Testis (tissue), 2 donors: ENCODE measurements at regions not wholly inside any gene's neighbourhood (a gene's known extent, or its start where the extent isn't known, plus 50 kb on each side); places are given as distances from the start of the nearest gene placed in this dataset.

Experiments
- DNase-seq: peaks from one replicate; pipeline ENCODE4 v3.0.0-alpha.2; 2019
- H3K27ac ChIP-seq, 2 donors: fragments of 200-600 bp; sonication (generic); one replicate each; pipeline ENCODE4 v1.5.1; 2019
- H3K27me3 ChIP-seq: fragments of 200-600 bp; sonication (generic); one replicate; pipeline ENCODE4 v1.5.1; 2019
- H3K36me3 ChIP-seq: fragments of 200-600 bp; sonication (generic); one replicate; pipeline ENCODE4 v1.5.1; 2017; ENCODE audit warnings: low read depth; ENCODE audit errors: missing control alignments
- H3K4me1 ChIP-seq: fragments of 200-600 bp; sonication (generic); one replicate; pipeline ENCODE4 v1.5.1; 2019
- H3K4me3 ChIP-seq, 2 donors: fragments of 200-600 bp; sonication (generic); one replicate each; pipeline ENCODE4 v1.5.1; 2017 to 2019
- H3K9me3 ChIP-seq: fragments of 200-600 bp; sonication (generic); one replicate; pipeline ENCODE4 v1.5.1; 2017
- CTCF ChIP-seq, 3 experiments: fragments of 450-650 bp in 2 of 3; fragments of 200-600 bp in 1 of 3; sonication (generic) in 1 of 3; IDR thresholded peaks; one replicate each; pipeline ENCODE4 v1.5.1; 2016 to 2019; ENCODE audit warnings: antibody characterized with exemption in 3 of 3, mild to moderate bottlenecking in 2 of 3, moderate library complexity in 1 of 3
- POLR2A ChIP-seq: fragments of 450-650 bp; IDR thresholded peaks from one replicate; pipeline ENCODE4 v1.6.1; 2017; ENCODE audit warnings: antibody characterized with exemption, mild to moderate bottlenecking, moderate library complexity
- WGBS, 2 donors: methylation state at CpG; one replicate each; pipeline ENCODE4 v1.1.5; 2018; 5-methylcytosine and 5-hydroxymethylcytosine counted together
- intact Hi-C: fragments of 100-400 bp; cut with DNase I; formaldehyde crosslinking; loops from one replicate; pipeline ENCODE4 v1.15.1; 2023; ENCODE audit warnings: low total_unique reads

- intact Hi-C loops = no loop called here
- TF ChIP-seq POLR2A = no peak
- no peak for TF ChIP-seq CTCF (IDR thresholded peaks at IDR 0.05)
- Histone ChIP-seq H3K4me3 (no peak overlapping the region), H3K27ac (no peak overlapping the region), H3K9me3 (no peaks in the 10 kb centered on the region), H3K4me1 (no peaks in the 10 kb centered on the region), H3K27me3 (no peaks in the 10 kb centered on the region), H3K36me3 (no peaks in the 10 kb centered on the region)
- no peak for DNase-seq
- WGBS, 2 donors = 82 to 88% methylated on average over 4 of the region's 4 CpGs
These were observed 382.2 kb downstream of the GRIN2B start for GRCh38 chr12:13599176-13599575.

- Histone ChIP-seq H3K4me1 (no peaks in the 10 kb centered on the region), H3K4me3 (no peak overlapping the region), H3K9me3 (no peaks in the 10 kb centered on the region), H3K27ac (no peak overlapping the region), H3K27me3 (no peaks in the 10 kb centered on the region), H3K36me3 (no peaks in the 10 kb centered on the region)
- TF ChIP-seq CTCF (IDR thresholded peaks at IDR 0.05) (no peak), POLR2A (no peak)
- 82 to 86% methylated on average over 2 of the region's 2 CpGs for WGBS, 2 donors
- intact Hi-C loops = no loop called here
- DNase-seq = no peak
These were observed 383.6 kb downstream of the GRIN2B start for GRCh38 chr12:13597837-13598236.

GRCh38 chr12:13597166-13597565 lies 384.2 kb downstream of the GRIN2B start:
- no peak for TF ChIP-seq CTCF (IDR thresholded peaks at IDR 0.05)
- TF ChIP-seq POLR2A = no peak
- Histone ChIP-seq H3K4me1 (no peaks in the 10 kb centered on the region), H3K27ac (no peak overlapping the region), H3K4me3 (no peak overlapping the region), H3K27me3 (no peaks in the 10 kb centered on the region), H3K9me3 (no peaks in the 10 kb centered on the region), H3K36me3 (no peaks in the 10 kb centered on the region)
- DNase-seq = no peak
- intact Hi-C loops = no loop called here
- WGBS, 2 donors = 80 to 84% methylated on average over 4 of the region's 4 CpGs

GRCh38 chr12:13596714-13597113 lies 384.7 kb downstream of the GRIN2B start:
- Histone ChIP-seq H3K4me1 (no peaks in the 10 kb centered on the region), H3K27ac (no peak overlapping the region), H3K27me3 (no peaks in the 10 kb centered on the region), H3K36me3 (no peaks in the 10 kb centered on the region), H3K4me3 (no peak overlapping the region), H3K9me3 (no peaks in the 10 kb centered on the region)
- no peak for TF ChIP-seq POLR2A
- intact Hi-C loops = no loop called here
- 48 to 59% methylated on average over 1 of the region's 1 CpG for WGBS, 2 donors
- DNase-seq = no peak

- no peak overlapping the region for H3K27ac ChIP-seq
- TF ChIP-seq POLR2A = no peak
- H3K9me3 ChIP-seq = no peaks in the 10 kb centered on the region
- no peaks in the 10 kb centered on the region for H3K27me3 ChIP-seq
- intact Hi-C loops = no loop called here
- H3K36me3 ChIP-seq = no peaks in the 10 kb centered on the region
- WGBS, 2 donors = 84 to 96% methylated on average over 2 of the region's 2 CpGs
- H3K4me3 ChIP-seq = no peak overlapping the region
- H3K4me1 ChIP-seq = no peaks in the 10 kb centered on the region
- no peak for DNase-seq
These were observed 385.6 kb downstream of the GRIN2B start for GRCh38 chr12:13595536-13596443.
